Astrocyte of the spinal cord (primary cell): ENCODE measurements at regions not wholly inside any gene's neighbourhood (a gene's known extent, or its start where the extent isn't known, plus 50 kb on each side); places are given as distances from the start of the nearest gene placed in this dataset.
"Not testable (repeated sequence)": the region's sequence is repeated elsewhere in the genome, so short reads cannot be mapped to it uniquely, and the experiment has no call there.

Experiments used
- DNase-seq: peaks from one replicate; pipeline ENCODE4 v3.0.0; 2011; ENCODE audit warnings: low read depth, low spot score
- H3K4me3 ChIP-seq: 2 replicates; pipeline ENCODE4 v1.5.1; 2011; ENCODE audit warnings: low read depth, mild to moderate bottlenecking, low read length, moderate library complexity
- CTCF ChIP-seq: IDR thresholded peaks from 2 replicates; pipeline ENCODE4 v1.5.1; 2012; ENCODE audit warnings: low read depth, mild to moderate bottlenecking, low read length, inconsistent platforms
- in situ Hi-C: cut with HindIII; loops from 2 replicates; pipeline ENCODE4 v1.10.0; 2017; ENCODE audit warnings: low sequenced_read_pairs

DNA sequence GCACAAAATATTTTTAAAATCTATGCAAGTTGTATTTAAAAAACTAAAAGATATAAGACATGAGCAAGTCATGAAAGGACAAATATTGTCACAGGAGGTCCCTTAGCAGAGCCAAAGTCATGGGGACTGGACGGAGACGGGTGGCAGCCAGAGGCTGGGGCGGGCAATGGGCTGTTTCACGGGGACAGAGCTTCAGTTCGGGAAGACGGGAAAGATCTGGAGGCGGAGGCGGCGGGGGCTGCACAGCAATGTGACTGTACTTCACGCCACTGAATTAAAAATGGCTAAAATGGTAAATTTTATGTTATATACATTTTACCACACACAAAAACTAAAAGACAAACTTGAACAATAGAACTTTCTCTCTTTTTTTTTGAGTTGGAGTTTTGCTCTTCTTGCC is 60.0 kb upstream of the METRNL start:
- no peak overlapping the region for H3K4me3 ChIP-seq
- TF ChIP-seq CTCF, result no peak
- in situ Hi-C loops, result no loop called here
- DNase-seq, result no peak

DNA sequence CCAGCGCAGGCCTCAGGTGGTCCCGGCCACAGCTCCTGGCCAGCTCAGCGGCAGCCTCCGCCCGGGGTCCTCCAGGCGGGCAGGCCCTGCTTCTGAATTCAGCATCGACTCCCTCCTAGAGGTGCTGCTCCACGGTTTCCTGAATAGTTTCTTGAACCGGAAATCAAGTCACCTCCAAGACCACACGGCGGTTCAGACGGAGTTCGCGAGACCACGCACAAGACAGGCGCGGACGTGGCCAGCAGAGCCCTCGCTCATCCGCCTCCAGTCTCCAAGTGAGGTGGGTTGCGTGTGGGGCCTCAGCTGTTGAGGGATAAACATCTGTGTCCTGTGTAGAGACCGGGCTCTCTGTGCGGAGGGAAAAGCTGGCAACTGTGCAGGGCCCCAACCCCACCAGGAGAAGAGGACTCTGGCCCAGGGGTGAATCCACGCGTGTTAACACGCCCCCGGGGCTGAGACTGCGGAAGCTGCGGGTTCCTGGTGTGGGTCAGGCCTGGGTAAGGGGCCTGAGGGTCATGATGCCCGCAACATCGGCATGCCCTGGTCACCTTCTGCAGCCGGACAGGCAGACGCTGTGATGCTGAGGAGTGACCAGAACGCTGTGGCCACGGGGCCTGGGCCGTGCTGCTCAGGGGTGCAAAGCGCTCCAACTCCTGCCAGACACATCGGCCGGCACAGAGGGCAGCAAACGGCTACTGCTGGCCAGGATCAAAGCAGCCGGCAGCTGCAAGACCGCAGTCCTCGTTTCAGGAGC is 55.0 kb upstream of the METRNL start:
- DNase-seq, result no peak
- TF ChIP-seq CTCF, result no peak
- no peak overlapping the region for H3K4me3 ChIP-seq
- in situ Hi-C loops, result no loop called here

DNA sequence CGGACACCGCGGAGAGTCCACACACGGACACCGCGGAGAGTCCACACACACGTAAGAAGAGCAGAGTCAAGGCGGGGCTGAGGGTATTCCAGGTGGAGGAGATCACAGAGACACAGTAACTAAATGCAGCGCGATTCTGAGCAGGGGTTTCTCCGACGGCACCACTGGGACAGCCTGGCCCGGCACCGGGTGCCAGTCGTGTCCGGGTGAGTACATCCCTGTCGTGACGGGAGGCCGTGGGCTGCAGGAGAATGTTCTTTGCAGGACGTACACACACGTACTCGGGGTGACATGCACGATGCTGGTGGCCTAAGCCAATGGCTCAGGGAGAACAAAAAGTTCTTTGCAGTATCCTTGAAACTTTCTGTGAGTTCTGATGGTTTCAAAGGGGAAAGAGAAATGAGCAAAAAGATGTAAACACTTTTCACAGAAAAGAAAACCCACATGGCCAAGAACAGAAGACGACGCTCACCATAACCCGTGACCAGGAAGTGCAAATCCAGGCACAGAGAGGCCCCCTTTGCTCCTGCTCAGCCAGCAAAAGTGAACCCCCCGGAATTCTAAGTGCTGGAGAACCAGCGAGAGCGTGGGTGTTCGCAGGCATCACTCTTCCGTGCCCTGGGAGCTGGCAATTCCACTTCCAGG is 53.7 kb upstream of the METRNL start:
- in situ Hi-C loops, result no loop called here
- no peak overlapping the region for H3K4me3 ChIP-seq
- no peak for TF ChIP-seq CTCF
- DNase-seq, result no peak

DNA sequence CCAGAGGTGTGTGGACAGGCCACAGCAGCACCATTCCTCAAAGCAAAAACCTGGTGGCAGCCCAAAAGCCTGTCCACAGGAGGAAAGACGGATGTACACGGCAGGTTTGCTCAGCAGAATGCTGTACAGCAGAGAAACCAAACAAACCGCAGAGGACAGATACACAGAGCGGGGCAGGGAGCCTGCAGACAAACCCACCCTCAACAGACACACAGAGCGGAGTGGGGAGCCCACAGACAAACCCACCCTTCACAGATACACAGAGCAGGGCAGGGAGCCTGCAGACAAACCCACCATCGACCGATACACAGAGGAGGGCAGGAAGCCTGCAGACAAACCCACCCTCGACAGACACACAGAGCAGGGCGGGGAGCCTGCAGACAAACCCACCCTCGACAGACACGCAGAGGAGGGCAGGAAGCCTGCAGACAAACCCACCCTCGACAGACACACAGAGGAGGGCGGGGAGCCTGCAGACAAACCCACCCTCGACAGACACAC is 53.0 kb upstream of the METRNL start:
- in situ Hi-C loops, result no loop called here
- TF ChIP-seq CTCF, result no peak
- DNase-seq, result no peak
- H3K4me3 ChIP-seq, result no peak overlapping the region

GRCh38 chr17:83026921-83027320 is 52.5 kb upstream of the METRNL start:
- H3K4me3 ChIP-seq, DNase-seq, in situ Hi-C loops: not testable (repeated sequence)

- in situ Hi-C loops, result no loop called here
- no peak overlapping the region for H3K4me3 ChIP-seq
- no peak for DNase-seq
- no peak for TF ChIP-seq CTCF
These were observed 50.6 kb upstream of the METRNL start for GRCh38 chr17:83028851-83029250.

GRCh38 chr17:83029571-83029970 is 49.8 kb upstream of the METRNL start:
- in situ Hi-C loops, result no loop called here
- DNase-seq, result no peak
- no peak overlapping the region for H3K4me3 ChIP-seq

More at GRCh38 chr17:83029571-83029970, 49.8 kb upstream of the METRNL start:
- TF ChIP-seq CTCF, result no peak
